ENCODE measurements at regions not wholly inside any gene's neighbourhood (a gene's known extent, or its start where the extent isn't known, plus 50 kb on each side); places are given as distances from the start of the nearest gene placed in this dataset.
"Not testable (repeated sequence)": the region's sequence is repeated elsewhere in the genome, so short reads cannot be mapped to it uniquely, and the experiment has no call there.

GRCh38 chr12:9448648-9449047, 159.1 kb downstream of the KLRB1 start:
- DNase-seq, result not testable (repeated sequence)

GRCh38 chr12:9447791-9448614, 159.7 kb downstream of the KLRB1 start:
- DNase-seq, result peak; percentile 90

GRCh38 chr12:9446883-9447761, 160.6 kb downstream of the KLRB1 start:
- not testable (repeated sequence) for DNase-seq

GRCh38 chr12:9440428-9440827, 167.3 kb downstream of the KLRB1 start:
- not testable (repeated sequence) for DNase-seq

- not testable (repeated sequence) for DNase-seq
Measured at GRCh38 chr12:9435682-9436081, 172.0 kb downstream of the KLRB1 start.

- not testable (repeated sequence) for DNase-seq
Measured at GRCh38 chr12:9430385-9430784, 177.3 kb downstream of the KLRB1 start.

- not testable (repeated sequence) for DNase-seq
Measured at GRCh38 chr12:9428856-9429255, 178.9 kb downstream of the KLRB1 start.

- not testable (repeated sequence) for DNase-seq
Measured at GRCh38 chr12:9425429-9425828, 182.3 kb downstream of the KLRB1 start.

- DNase-seq, result not testable (repeated sequence)
Measured at GRCh38 chr12:9424175-9424740, 183.5 kb downstream of the KLRB1 start.

GRCh38 chr12:9422689-9423088, 185.0 kb downstream of the KLRB1 start:
- DNase-seq, result not testable (repeated sequence)

- DNase-seq, result not testable (repeated sequence)
Measured at GRCh38 chr12:9421520-9422086, 186.1 kb downstream of the KLRB1 start.

GRCh38 chr12:9420817-9421519, 186.7 kb downstream of the KLRB1 start:
- not testable (repeated sequence) for DNase-seq

- DNase-seq, result not testable (repeated sequence)
Measured at GRCh38 chr12:9418669-9419041, 189.1 kb downstream of the KLRB1 start.

- DNase-seq, result not testable (repeated sequence)
Measured at GRCh38 chr12:9417947-9418668, 189.6 kb downstream of the KLRB1 start.

GRCh38 chr12:9417341-9417740, 190.4 kb downstream of the KLRB1 start:
- not testable (repeated sequence) for DNase-seq

- DNase-seq, result not testable (repeated sequence)
Measured at GRCh38 chr12:9416346-9416745, 191.4 kb downstream of the KLRB1 start.

- not testable (repeated sequence) for DNase-seq
Measured at GRCh38 chr12:9415898-9416297, 191.8 kb downstream of the KLRB1 start.

- DNase-seq, result not testable (repeated sequence)
Measured at GRCh38 chr12:9413862-9414261, 193.9 kb downstream of the KLRB1 start.

- not testable (repeated sequence) for DNase-seq
Measured at GRCh38 chr12:9412459-9412858, 195.3 kb downstream of the KLRB1 start.

GRCh38 chr12:9411616-9412268, 196.0 kb downstream of the KLRB1 start:
- not testable (repeated sequence) for DNase-seq

- not testable (repeated sequence) for DNase-seq
Measured at GRCh38 chr12:9407425-9407748, 199.2 kb upstream of the PZP start.

All from activated effector memory CD4-positive, alpha-beta T cell treated with Interleukin-2 at 50 U/mL for 16 hours (primary cell).